Keratinocyte (primary cell): ENCODE measurements at regions not wholly inside any gene's neighbourhood (a gene's known extent, or its start where the extent isn't known, plus 50 kb on each side); places are given as distances from the start of the nearest gene placed in this dataset.

Experiments used
- DNase-seq: peaks from one replicate; pipeline ENCODE4 v3.0.0-alpha.2; 2011; ENCODE audit warnings: low read depth, missing footprints, low spot score
- FAIRE-seq: peaks from 2 replicates; lab custom pipeline; 2011; peaks lifted over from hg19 to GRCh38; lab: Jason Lieb, UNC
- H2AFZ ChIP-seq: 2 replicates; pipeline ENCODE4 v1.6.0; 2012; ENCODE audit warnings: low read length, control low read depth, inconsistent platforms; ENCODE audit not compliant: control insufficient read depth
- H3K27ac ChIP-seq: 2 replicates; pipeline ENCODE4 v1.5.1; 2011; ENCODE audit warnings: low read length; ENCODE audit not compliant: control insufficient read depth, insufficient read depth
- H3K27me3 ChIP-seq: 3 replicates; pipeline ENCODE4 v1.6.0; 2011; ENCODE audit warnings: low read length; ENCODE audit not compliant: control insufficient read depth, insufficient read depth; ENCODE audit errors: extremely low read depth
- H3K36me3 ChIP-seq, 2 experiments: 2 replicates in 1 of 2; 3 replicates in 1 of 2; pipeline ENCODE4 v1.5.1; 2011; ENCODE audit warnings: low read length in 2 of 2, mild to moderate bottlenecking in 1 of 2; ENCODE audit not compliant: control insufficient read depth in 2 of 2, insufficient read depth in 2 of 2; ENCODE audit errors: extremely low read depth in 1 of 2
- H3K4me1 ChIP-seq: 3 replicates; pipeline ENCODE4 v1.5.1; 2011; ENCODE audit warnings: low read length; ENCODE audit not compliant: control insufficient read depth, insufficient read depth; ENCODE audit errors: extremely low read depth
- H3K4me2 ChIP-seq: 3 replicates; pipeline ENCODE4 v1.6.0; 2011; ENCODE audit warnings: low read depth, low read length; ENCODE audit not compliant: control insufficient read depth, insufficient read depth; ENCODE audit errors: extremely low read depth
- H3K4me3 ChIP-seq, 3 experiments: fragments of 200-600 bp in 1 of 3; sonication (generic) in 1 of 3; 2 replicates in 2 of 3; 3 replicates in 1 of 3; pipeline ENCODE4 v1.5.1; 2011 to 2016; ENCODE audit warnings: low read length in 3 of 3, mild to moderate bottlenecking in 3 of 3, control low read depth in 2 of 3, inconsistent platforms in 1 of 3, low read depth in 1 of 3, mixed read lengths in 1 of 3, mixed run types in 1 of 3, moderate library complexity in 1 of 3; ENCODE audit not compliant: control insufficient read depth in 2 of 3, insufficient read depth in 2 of 3; ENCODE audit errors: extremely low read depth in 1 of 3
- H3K79me2 ChIP-seq: 2 replicates; pipeline ENCODE4 v1.6.0; 2012; ENCODE audit warnings: low read length; ENCODE audit not compliant: control insufficient read depth, insufficient read depth
- H3K9ac ChIP-seq: 3 replicates; pipeline ENCODE4 v1.6.0; 2011; ENCODE audit warnings: low read length; ENCODE audit not compliant: control insufficient read depth, insufficient read depth; ENCODE audit errors: extremely low read depth
- H3K9me1 ChIP-seq: 3 replicates; pipeline ENCODE4 v1.6.0; 2011; ENCODE audit warnings: low read length; ENCODE audit not compliant: control insufficient read depth, insufficient read depth; ENCODE audit errors: extremely low read depth
- H3K9me3 ChIP-seq: 2 replicates; pipeline ENCODE4 v1.5.1; 2012; ENCODE audit warnings: low read depth, low read length; ENCODE audit not compliant: control insufficient read depth
- H4K20me1 ChIP-seq: 3 replicates; pipeline ENCODE4 v1.6.0; 2011; ENCODE audit warnings: low read length; ENCODE audit not compliant: control insufficient read depth, insufficient read depth; ENCODE audit errors: extremely low read depth
- EZH2 ChIP-seq: IDR thresholded peaks from one replicate; pipeline ENCODE4 v1.6.1; 2012; ENCODE audit warnings: inconsistent platforms, mild to moderate bottlenecking, low read length, moderate library complexity
- dilution Hi-C: fragments of 300-500 bp; cut with MboI; formaldehyde crosslinking; loops from one replicate; pipeline ENCODE4 v1.7.0; 2020; ENCODE audit warnings: low sequenced_read_pairs; ENCODE audit not compliant: extremely low pct_ligation_motif_present
- TF ChIP-seq, protein P1 (sequence below), 3 experiments: IDR thresholded peaks in 1 of 3; conservative IDR thresholded peaks in 1 of 3; optimal IDR thresholded peaks in 1 of 3; 2 replicates in 2 of 3; 3 replicates in 1 of 3; pipeline versions ENCODE3 to v1.5.1; 2011; ENCODE audit warnings: low read length in 3 of 3, mild to moderate bottlenecking in 3 of 3, moderate library complexity in 2 of 3, control low read depth in 1 of 3, inconsistent platforms in 1 of 3; ENCODE audit not compliant: insufficient read depth in 2 of 3; ENCODE audit errors: extremely low read depth in 1 of 3

- Histone ChIP-seq H3K4me1 (no peaks in the 10 kb centered on the region), H3K9me3 (no peaks in the 10 kb centered on the region), H3K4me3 (no peak overlapping the region), H3K79me2 (no peaks in the 10 kb centered on the region), H3K9me1 (no peaks in the 10 kb centered on the region), H4K20me1 (no peaks in the 10 kb centered on the region), H2AFZ (no peak overlapping the region), H3K9ac (no peak overlapping the region), H3K4me2 (no peak overlapping the region), H3K27me3 (peaks cover 2% of the 10 kb centered on the region), H3K36me3 (no peaks in the 10 kb centered on the region), H3K27ac (no peak overlapping the region)
- TF ChIP-seq EZH2, result no peak
- TF ChIP-seq, protein P1, sequence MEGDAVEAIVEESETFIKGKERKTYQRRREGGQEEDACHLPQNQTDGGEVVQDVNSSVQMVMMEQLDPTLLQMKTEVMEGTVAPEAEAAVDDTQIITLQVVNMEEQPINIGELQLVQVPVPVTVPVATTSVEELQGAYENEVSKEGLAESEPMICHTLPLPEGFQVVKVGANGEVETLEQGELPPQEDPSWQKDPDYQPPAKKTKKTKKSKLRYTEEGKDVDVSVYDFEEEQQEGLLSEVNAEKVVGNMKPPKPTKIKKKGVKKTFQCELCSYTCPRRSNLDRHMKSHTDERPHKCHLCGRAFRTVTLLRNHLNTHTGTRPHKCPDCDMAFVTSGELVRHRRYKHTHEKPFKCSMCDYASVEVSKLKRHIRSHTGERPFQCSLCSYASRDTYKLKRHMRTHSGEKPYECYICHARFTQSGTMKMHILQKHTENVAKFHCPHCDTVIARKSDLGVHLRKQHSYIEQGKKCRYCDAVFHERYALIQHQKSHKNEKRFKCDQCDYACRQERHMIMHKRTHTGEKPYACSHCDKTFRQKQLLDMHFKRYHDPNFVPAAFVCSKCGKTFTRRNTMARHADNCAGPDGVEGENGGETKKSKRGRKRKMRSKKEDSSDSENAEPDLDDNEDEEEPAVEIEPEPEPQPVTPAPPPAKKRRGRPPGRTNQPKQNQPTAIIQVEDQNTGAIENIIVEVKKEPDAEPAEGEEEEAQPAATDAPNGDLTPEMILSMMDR (optimal IDR thresholded peaks at IDR 0.05 in 1 of 3, IDR thresholded peaks at IDR 0.05 in 1 of 3, conservative IDR thresholded peaks at IDR 0.05 in 1 of 3; ENCODE audit: extremely low read depth in 1 of 3, insufficient read depth in 2 of 3, low read length in 3 of 3), result no peak
- dilution Hi-C loops, result no loop called here
- DNase-seq (no peak), FAIRE-seq (no peak)
Measured at GRCh38 chr5:38722918-38723317, 122.9 kb upstream of the OSMR start.

- Histone ChIP-seq H3K27me3 (peaks cover 2% of the 10 kb centered on the region), H3K4me1 (no peaks in the 10 kb centered on the region), H3K9me3 (no peaks in the 10 kb centered on the region), H3K79me2 (no peaks in the 10 kb centered on the region), H3K4me2 (no peak overlapping the region), H4K20me1 (no peaks in the 10 kb centered on the region), H3K9me1 (no peaks in the 10 kb centered on the region), H3K4me3 (no peak overlapping the region), H3K9ac (no peak overlapping the region), H2AFZ (no peak overlapping the region), H3K36me3 (no peaks in the 10 kb centered on the region), H3K27ac (no peak overlapping the region)
- DNase-seq (no peak), FAIRE-seq (no peak)
- dilution Hi-C loops, result no loop called here
- no peak for TF ChIP-seq EZH2
- TF ChIP-seq, protein P1 (optimal IDR thresholded peaks at IDR 0.05 in 1 of 3, IDR thresholded peaks at IDR 0.05 in 1 of 3, conservative IDR thresholded peaks at IDR 0.05 in 1 of 3; ENCODE audit: extremely low read depth in 1 of 3, insufficient read depth in 2 of 3, low read length in 3 of 3), result no peak
Measured at GRCh38 chr5:38723426-38723825, 122.4 kb upstream of the OSMR start.
